CD4-positive, alpha-beta T cell treated with Interleukin-12 subunit alpha and Interleukin-12 subunit beta, for 1 hour (primary cell): ENCODE measurements at regions not wholly inside any gene's neighbourhood (a gene's known extent, or its start where the extent isn't known, plus 50 kb on each side); places are given as distances from the start of the nearest gene placed in this dataset.
"Not testable (repeated sequence)": the region's sequence is repeated elsewhere in the genome, so short reads cannot be mapped to it uniquely, and the experiment has no call there.

Experiments
- DNase-seq: peaks from one replicate; pipeline ENCODE4 v3.0.0-alpha.2; 2020

GRCh38 chr2:182598626-182599025 lies 117.4 kb upstream of the DNAJC10 start:
- DNase-seq, result no peak

DNA sequence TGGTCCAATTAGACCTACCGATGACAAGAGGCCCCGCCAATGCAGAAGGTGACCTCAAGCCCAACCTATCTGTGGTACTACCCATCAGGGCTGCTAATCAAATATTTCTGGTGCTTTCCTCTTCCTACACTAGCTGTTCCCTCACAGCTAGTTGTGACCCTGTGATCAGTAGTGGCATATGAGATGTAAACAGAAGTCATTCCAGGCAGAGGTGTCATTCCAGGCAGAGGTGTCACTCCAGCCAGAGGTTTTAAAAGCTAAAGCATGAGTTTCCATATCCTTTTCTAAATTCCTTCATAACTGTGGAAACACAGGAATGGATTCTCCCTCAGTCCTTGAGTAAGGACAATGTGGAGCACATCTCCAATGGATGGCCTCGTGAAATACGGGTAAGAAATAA lies 110.9 kb upstream of the DNAJC10 start:
- no peak for DNase-seq

GRCh38 chr2:182606728-182607681 lies 109.1 kb upstream of the DNAJC10 start:
- no peak for DNase-seq

DNA sequence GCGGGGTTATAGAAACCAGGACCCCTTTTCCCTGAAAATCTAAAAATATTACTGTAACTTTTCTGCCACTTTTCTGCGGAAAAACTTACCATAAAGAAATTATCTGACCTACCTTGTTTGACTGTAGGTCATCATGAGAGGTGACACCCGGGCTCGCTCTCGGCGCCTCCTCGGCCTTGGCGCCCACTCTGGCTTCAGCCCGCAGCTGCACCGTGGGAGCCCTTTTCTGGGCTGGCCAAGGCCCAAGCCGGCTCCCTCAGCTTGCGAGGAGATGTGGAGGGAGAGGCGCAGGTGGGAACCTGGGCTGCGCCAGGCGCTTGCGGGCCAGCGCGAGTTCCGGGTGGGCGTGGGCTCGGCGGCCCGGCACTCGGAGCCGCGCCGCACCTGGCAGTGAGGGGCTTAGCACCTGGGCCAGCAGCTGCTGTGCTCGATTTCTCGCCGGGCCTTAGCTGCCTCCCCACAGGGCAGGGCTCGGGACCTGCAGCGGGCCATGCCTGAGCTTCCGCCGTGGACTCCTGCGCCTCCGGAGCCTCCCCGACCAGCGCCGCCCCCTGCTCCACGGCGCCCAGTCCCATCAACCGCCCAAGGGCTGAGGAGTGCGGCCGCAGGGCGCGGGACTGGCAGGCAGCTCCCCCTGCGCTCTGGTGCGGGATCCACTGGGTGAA lies 107.7 kb upstream of the DNAJC10 start:
- no peak for DNase-seq

DNA sequence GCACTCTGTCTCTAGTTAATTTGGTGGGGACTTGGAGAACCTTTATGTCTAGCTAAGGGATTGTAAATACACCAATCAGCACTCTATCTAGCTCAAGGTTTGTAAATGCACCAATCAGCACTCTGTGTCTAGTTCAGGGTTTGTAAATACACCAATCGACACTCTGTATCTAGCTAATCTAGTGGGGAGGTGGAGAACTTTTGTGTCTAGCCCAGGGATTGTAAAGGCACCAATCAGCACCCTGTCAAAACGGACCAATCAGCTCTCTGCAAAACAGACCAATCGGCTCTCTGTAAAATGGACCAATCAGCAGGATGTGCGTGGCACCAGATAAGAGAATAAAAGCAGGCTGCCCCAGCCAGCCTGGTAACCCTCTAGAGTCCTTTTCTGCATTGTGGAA lies 107.1 kb upstream of the DNAJC10 start:
- not testable (repeated sequence) for DNase-seq

GRCh38 chr2:182610231-182610630 lies 105.8 kb upstream of the DNAJC10 start:
- DNase-seq, result no peak

DNA sequence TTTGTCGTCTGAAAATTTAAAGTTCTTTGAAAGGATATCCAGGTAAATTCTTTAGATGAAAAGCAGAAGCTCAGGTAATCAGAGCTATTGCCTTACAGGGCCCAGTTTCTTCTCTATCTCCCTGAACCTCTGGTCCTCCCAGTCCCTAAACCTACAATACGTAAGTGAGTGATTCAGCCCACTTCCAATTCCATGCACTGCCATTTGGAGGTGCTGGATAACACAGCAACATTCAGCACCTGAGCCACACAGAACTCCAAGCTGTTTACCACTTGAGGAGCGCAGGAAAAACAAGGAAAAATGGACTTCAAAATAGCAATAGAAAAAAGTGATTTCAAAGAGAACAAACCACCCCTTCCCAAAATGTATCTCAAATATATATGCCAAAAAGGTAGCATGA lies 105.0 kb upstream of the DNAJC10 start:
- DNase-seq, result no peak

DNA sequence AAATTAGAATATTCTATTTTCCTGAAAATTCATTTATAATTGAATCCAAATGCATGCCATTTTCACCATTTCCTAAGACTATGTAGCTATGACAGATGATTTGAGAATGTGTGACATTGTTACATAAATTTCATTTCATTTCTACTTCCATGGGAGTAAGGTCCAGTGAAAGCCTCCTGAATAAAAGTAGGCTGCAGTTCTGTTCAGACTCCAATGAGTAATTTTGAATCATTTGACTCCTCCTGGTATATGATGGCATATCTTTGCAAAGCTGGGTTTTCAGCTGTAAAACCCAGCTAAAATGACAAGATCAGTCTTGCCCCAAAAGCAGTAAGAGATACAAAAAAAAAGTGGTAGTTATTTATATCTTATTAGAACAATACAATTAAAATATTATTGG lies 101.0 kb upstream of the DNAJC10 start:
- no peak for DNase-seq

- no peak for DNase-seq
Measured at GRCh38 chr2:182616471-182617393, 99.3 kb upstream of the DNAJC10 start.

GRCh38 chr2:182618672-182619079 lies 97.4 kb upstream of the DNAJC10 start:
- DNase-seq, result no peak

- no peak for DNase-seq
Measured at GRCh38 chr2:182619276-182619675, 96.8 kb upstream of the DNAJC10 start.

GRCh38 chr2:182621191-182621590 lies 94.9 kb upstream of the DNAJC10 start:
- no peak for DNase-seq

DNA sequence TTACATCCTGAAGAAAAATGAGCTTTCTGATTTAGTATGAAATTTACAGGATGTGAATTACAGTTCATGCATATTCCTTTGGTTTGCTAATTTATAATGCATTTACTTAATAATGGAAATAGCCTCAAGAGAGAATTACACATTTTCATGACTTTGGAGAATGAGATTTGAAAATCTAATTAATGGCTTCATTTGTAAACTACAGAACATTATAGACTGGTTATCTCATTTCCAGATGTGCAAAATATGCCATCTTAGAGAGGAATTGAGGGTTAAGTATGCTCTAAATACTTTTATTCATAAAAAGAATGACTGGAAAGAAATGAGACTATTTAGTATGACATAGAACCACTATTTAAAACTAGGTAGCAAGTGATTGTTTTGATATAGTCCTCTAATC lies 94.2 kb upstream of the DNAJC10 start:
- no peak for DNase-seq

DNA sequence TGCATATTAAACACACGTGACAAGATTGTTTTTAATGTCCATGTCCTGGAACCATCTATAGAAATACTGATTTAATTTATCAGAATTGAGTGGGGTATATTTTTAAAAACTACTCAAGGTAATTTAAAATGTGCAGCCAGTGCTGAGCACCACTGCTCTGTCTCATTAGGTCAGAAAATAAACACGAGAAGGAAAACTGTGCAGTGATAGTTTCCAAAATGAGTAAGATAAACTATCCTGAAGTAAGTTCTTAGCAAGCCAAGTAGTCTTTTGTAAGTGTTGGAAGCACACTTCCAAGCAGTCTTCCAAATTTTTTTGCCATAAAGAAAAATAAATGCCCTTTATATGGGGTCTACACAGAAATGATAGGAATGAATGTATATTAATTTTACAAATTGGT lies 93.8 kb upstream of the DNAJC10 start:
- no peak for DNase-seq

- no peak for DNase-seq
Measured at GRCh38 chr2:182625814-182626213, 90.2 kb upstream of the DNAJC10 start.

DNA sequence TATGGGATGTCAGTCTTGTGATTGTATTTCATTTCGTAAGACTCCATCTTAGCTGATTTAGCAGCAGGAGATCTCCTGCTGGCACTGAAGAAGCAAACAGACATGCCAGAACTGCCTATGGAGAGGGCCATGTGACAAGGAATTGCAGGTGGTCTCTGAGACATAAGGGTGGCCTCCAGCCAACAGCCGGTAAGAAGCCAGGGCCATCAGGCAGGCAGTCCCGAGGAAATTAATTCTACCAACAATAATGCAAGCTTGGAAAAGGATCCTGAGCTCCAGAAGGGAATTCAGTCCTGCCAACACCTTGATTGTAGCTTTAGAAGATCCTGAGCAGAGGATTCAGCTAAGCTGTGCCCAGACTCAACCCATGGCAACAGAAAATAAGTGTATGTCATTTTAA lies 87.1 kb upstream of the DNAJC10 start:
- DNase-seq, result no peak

DNA sequence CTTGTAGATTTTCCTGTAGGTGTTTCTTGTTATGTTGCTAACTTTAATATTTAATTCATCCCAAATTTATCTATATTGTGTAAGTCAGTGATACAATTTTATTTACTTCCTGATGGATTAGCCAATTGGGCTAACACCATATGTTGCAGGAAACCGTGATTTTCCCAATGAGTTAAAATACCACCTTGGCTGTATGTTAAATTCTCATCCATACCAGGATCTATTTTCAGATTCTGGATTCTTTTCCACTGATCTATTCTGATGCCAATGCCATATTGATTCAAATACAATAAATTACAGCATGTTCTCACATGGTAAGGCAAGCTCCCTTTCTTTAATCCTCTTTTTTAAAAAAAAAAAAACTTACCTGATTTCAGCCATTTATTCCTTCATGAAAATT lies 85.8 kb upstream of the DNAJC10 start:
- DNase-seq, result no peak

DNA sequence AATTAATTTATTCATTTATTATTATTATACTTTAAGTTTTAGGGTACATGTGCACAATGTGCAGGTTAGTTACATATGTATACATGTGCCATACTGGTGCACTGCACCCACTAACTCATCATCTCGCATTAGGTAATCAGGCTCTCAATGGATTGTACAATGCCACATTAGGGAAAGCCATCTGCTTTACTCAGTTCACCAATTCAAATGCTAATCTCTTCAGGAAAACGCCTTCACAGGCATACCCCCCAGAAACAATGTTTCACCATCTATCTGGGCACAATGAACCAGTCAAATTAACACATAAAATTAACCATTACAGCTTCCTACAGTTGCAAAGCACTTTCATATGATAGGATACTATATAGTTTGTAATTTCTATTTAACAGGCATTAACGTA lies 84.8 kb upstream of the DNAJC10 start:
- no peak for DNase-seq

DNA sequence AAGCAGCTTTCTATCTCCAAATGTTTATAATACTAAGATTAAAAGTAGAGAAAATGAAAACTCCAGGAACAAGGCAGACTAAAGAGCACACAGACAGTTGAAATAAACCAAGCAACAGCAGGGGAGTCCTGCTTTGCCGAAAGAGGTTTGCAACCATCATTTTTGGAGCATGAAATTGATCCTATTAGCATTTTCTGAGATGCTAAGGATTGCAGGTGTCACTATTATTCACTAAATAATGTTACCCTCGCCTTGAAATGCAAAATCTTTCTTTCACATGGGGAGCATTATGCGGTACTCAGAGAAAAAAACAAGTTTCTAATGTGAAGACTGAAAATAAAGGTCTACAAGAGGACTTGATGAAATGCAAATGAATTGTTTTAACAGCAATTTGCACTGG lies 81.7 kb upstream of the DNAJC10 start:
- no peak for DNase-seq

- DNase-seq, result no peak
Measured at GRCh38 chr2:182636699-182637098, 79.4 kb upstream of the DNAJC10 start.

- DNase-seq, result no peak
Measured at GRCh38 chr2:182638667-182639066, 77.4 kb upstream of the DNAJC10 start.

- DNase-seq, result no peak
Measured at GRCh38 chr2:182639971-182640370, 76.1 kb upstream of the DNAJC10 start.

GRCh38 chr2:182642328-182642727 lies 73.7 kb upstream of the DNAJC10 start:
- peak; percentile 35 for DNase-seq
